Psoas muscle (tissue), 7 donors: ENCODE measurements at regions not wholly inside any gene's neighbourhood (a gene's known extent, or its start where the extent isn't known, plus 50 kb on each side); places are given as distances from the start of the nearest gene placed in this dataset.

ENCODE experiments used
- ATAC-seq, 4 donors: fragments of 200-7000 bp; cut with Tn5 transposase; one replicate each; pipeline ENCODE4 v1.9.1; 2020; ENCODE audit warnings: moderate library complexity in 3 of 4, mild to moderate bottlenecking in 2 of 4
- DNase-seq, 2 donors: peaks; one replicate each; pipeline ENCODE4 v3.0.0-alpha.2; 2020
- H3K27ac ChIP-seq: fragments of 200-600 bp; one replicate; pipeline ENCODE4 v1.8.0; 2022
- H3K27me3 ChIP-seq, 3 donors: fragments of 200-600 bp in 1 of 3; one replicate each; pipeline versions ENCODE4 v1.6.1 to v1.8.0; 2013 to 2022; ENCODE audit warnings: low read length in 2 of 3, mild to moderate bottlenecking in 2 of 3, moderate library complexity in 1 of 3; ENCODE audit not compliant: insufficient read depth in 3 of 3
- H3K36me3 ChIP-seq, 2 donors: fragments of 200-600 bp in 1 of 2; one replicate each; pipeline versions ENCODE4 v1.6.1 to v1.8.0; 2013 to 2022; ENCODE audit warnings: low read depth in 1 of 2, mild to moderate bottlenecking in 1 of 2, moderate library complexity in 1 of 2; ENCODE audit not compliant: insufficient read depth in 1 of 2
- H3K4me1 ChIP-seq: fragments of 200-600 bp; one replicate; pipeline ENCODE4 v1.8.0; 2022
- H3K4me3 ChIP-seq: fragments of 200-600 bp; one replicate; pipeline ENCODE4 v1.8.0; 2022; ENCODE audit warnings: mild to moderate bottlenecking
- H3K9me3 ChIP-seq: fragments of 200-600 bp; one replicate; pipeline ENCODE4 v1.8.0; 2022
- WGBS, 3 donors: extraction: QIAGEN DNeasy Blood & Tissue Kit; methylation state at CpG; one replicate each; pipeline versions ENCODE4 v1.1.6 to v1.1.7; 2013; 5-methylcytosine and 5-hydroxymethylcytosine counted together
- intact Hi-C, 2 donors: fragments of 100-400 bp; cut with DNase I; formaldehyde crosslinking; loops; one replicate each; pipeline versions ENCODE4 v1.11.0 to v1.14.2; 2022
- TF ChIP-seq, protein P1 (sequence below): fragments of 200-600 bp; IDR thresholded peaks from one replicate; pipeline ENCODE4 v1.8.0; 2022; ENCODE audit warnings: antibody characterized with exemption
- donor health status: healthy with polysubstance abuse.
- donor health status: DM: no; HTN: no; CAD: no; lungs with moderate emphysema.
- donor health status: Bipolar disorder and iron deficiency.
- donor health status: healthy.
- donor health status: DM: yes; HTN: yes; CAD: no.
- donor health status: DM: no; HTN: no; CAD: no.
- donor health status: DM: yes; HTN: yes; CAD: no.

DNA sequence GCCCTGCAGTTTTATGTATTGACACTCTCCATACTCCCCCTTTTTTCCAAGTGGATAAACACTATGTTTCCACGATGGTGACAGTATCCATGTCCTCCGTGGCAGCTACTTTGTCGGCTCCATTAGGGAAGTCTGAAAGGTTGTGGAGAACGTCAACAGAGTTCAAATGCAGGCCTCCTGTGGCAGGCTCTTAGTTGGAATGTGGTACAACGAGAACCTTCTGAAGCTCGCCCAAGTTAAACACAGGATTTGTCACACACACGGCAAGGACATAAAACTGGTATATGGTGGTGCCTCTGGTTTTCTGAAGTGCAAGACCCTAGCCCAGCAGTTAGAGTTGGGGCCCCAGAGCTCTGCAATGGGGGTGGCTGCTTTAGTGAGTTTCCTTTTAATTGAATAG, 187.0 kb upstream of the TAB2 start:
- DNase-seq (no peak), ATAC-seq (no peak)
- Histone ChIP-seq H3K27me3 (no peaks in the 10 kb centered on the region), H3K4me3 (no peak overlapping the region), H3K36me3 (no peaks in the 10 kb centered on the region), H3K4me1 (no peaks in the 10 kb centered on the region), H3K27ac (no peak overlapping the region), H3K9me3 (no peaks in the 10 kb centered on the region)
- TF ChIP-seq, protein P1, sequence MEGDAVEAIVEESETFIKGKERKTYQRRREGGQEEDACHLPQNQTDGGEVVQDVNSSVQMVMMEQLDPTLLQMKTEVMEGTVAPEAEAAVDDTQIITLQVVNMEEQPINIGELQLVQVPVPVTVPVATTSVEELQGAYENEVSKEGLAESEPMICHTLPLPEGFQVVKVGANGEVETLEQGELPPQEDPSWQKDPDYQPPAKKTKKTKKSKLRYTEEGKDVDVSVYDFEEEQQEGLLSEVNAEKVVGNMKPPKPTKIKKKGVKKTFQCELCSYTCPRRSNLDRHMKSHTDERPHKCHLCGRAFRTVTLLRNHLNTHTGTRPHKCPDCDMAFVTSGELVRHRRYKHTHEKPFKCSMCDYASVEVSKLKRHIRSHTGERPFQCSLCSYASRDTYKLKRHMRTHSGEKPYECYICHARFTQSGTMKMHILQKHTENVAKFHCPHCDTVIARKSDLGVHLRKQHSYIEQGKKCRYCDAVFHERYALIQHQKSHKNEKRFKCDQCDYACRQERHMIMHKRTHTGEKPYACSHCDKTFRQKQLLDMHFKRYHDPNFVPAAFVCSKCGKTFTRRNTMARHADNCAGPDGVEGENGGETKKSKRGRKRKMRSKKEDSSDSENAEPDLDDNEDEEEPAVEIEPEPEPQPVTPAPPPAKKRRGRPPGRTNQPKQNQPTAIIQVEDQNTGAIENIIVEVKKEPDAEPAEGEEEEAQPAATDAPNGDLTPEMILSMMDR: no peak
- intact Hi-C loops: no loop called here
- WGBS, 3 donors: 47 to 60% (median 48%) methylated on average over 7 of the region's 7 CpGs

DNA sequence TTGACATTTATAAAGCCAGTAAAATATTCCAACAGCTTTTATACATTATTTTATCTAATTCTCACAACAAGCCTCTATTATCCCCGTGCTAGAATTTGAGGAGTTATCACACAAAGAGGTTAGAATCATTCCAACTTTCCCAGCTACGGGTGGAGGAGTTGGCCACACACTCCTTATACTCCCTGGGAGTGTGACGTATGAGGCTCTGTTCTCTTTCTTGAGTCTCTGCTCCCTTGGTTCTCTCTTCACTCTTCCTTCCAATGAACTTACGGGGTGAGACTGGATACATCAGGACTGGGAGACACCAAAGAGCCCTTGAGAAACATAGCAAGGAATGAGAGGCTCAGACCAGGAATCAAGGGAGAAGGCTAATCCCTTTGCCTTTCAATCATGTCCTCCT, 185.6 kb upstream of the TAB2 start:
- DNase-seq: no peak
- TF ChIP-seq, protein P1: no peak
- intact Hi-C loops: no loop called here
- Histone ChIP-seq H3K9me3 (no peaks in the 10 kb centered on the region), H3K4me3 (no peak overlapping the region), H3K27ac (no peak overlapping the region), H3K36me3 (no peaks in the 10 kb centered on the region), H3K4me1 (no peaks in the 10 kb centered on the region), H3K27me3 (no peaks in the 10 kb centered on the region)
- ATAC-seq: no peak
- 79 to 90% (median 80%) methylated on average over 4 of the region's 4 CpGs for WGBS, 3 donors

DNA sequence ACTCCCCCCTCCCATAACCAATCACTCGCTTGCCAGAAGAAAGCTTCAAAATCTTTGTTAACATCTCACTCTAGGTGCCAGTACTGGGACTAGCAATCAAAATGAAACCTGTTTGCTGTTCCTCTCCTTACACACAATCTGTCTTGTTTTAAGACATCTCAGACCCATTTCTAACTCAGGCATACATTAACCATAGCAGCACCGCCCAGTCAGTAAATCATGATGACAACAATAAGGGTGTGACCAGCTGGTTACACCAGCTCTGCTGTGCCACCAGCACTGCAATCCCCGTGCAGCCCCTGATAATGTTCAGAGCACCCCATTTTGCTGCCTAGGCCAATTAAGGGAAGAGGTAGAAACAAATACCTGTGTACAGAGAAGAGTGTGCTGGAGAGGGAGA, 185.2 kb upstream of the TAB2 start:
- DNase-seq: no peak
- no peaks in the 10 kb centered on the region for H3K4me1 ChIP-seq
- intact Hi-C loops: no loop called here
- ATAC-seq: no peak
- H3K4me3 ChIP-seq: no peak overlapping the region
- TF ChIP-seq, protein P1: no peak
- H3K36me3 ChIP-seq: no peaks in the 10 kb centered on the region
- no peaks in the 10 kb centered on the region for H3K27me3 ChIP-seq
- 90 to 96% (median 95%) methylated on average over 3 of the region's 3 CpGs for WGBS, 3 donors
- no peak overlapping the region for H3K27ac ChIP-seq
- no peaks in the 10 kb centered on the region for H3K9me3 ChIP-seq

DNA sequence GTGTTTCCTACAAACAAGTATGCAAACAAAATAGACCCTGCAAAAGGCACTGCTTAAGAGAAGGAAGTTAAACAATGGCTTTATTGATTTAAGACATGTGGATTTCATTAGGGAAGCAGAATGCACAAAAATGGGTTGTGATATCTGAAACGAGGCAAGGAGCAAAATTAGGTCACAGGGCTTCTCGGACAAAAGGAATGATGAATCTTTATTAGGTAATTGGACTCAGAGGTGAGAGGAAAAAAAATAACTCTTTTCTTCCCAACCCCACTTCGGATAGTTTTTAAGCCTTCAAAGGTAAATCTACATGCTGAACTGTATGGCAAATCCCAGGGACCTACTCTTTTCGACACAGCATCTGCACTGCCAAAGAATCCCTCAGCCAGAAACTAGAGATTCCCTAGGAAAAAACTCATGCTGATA, 183.0 kb upstream of the TAB2 start:
- TF ChIP-seq, protein P1: no peak
- ATAC-seq (no peak), DNase-seq (no peak)
- no peaks in the 10 kb centered on the region for H3K9me3 ChIP-seq
- intact Hi-C loops: no loop called here
- H3K4me1 ChIP-seq: no peaks in the 10 kb centered on the region
- no peaks in the 10 kb centered on the region for H3K36me3 ChIP-seq
- WGBS, 3 donors: 24 to 36% (median 33%) methylated on average over 4 of the region's 4 CpGs
- no peaks in the 10 kb centered on the region for H3K27me3 ChIP-seq
- no peak overlapping the region for H3K27ac ChIP-seq
- H3K4me3 ChIP-seq: no peak overlapping the region

DNA sequence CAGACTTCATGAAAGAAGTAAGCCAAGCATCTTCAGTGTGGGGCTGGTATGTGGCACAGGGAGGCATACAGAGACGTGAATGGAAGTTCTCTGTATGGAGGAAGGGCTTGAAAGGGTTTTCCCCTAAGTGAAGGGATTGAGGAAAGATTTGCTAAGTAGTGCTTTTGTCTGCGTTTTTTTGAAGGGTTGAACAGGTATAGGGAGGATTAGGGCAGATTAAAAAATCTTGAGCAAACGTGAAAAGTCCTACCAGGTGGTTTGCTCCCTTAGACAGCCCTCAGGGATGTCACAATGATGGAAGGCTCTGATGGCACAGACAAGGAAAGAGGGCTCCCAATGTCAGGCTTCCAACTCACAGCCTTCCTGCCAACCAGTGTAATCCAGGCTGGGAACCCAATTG, 181.7 kb upstream of the TAB2 start:
- TF ChIP-seq, protein P1: no peak
- ATAC-seq (no peak), DNase-seq (no peak)
- H3K9me3 ChIP-seq: no peaks in the 10 kb centered on the region
- no peaks in the 10 kb centered on the region for H3K36me3 ChIP-seq
- intact Hi-C loops: no loop called here
- no peak overlapping the region for H3K4me3 ChIP-seq
- H3K27me3 ChIP-seq: no peaks in the 10 kb centered on the region
- H3K4me1 ChIP-seq: no peaks in the 10 kb centered on the region
- H3K27ac ChIP-seq: no peak overlapping the region
- 66 to 74% (median 73%) methylated on average over 3 of the region's 3 CpGs for WGBS, 3 donors
